ENCODE measurements at regions not wholly inside any gene's neighbourhood (a gene's known extent, or its start where the extent isn't known, plus 50 kb on each side); places are given as distances from the start of the nearest gene placed in this dataset.
"Not testable (repeated sequence)": the region's sequence is repeated elsewhere in the genome, so short reads cannot be mapped to it uniquely, and the experiment has no call there.

DNA sequence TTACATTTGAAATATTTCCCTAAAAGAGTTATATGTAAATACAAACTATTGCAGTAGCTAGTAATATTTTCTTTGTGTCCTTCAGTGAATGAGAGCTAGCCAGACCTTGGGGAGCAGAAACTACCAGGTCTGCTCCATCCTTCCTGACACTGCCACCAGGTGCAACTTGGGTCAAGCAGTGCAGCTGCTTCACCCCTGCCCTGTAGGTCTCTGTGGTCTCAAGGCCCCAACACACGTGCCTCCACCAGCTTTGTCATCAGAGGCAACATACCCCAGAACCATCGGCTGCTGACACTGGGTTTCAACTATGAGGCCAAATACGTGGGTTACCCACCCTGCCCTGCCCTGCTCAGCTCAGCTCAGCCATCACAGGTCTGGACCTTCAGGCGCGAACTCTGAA lies 181.6 kb downstream of the FCRL5 start:
- ATAC-seq = no peak
- TF ChIP-seq CSRNP3 (CRISPR knock-in tag; IDR thresholded peaks at IDR 0.05) (no peak), RARB (CRISPR knock-in tag; IDR thresholded peaks at IDR 0.05) (no peak), ZNF70 (CRISPR knock-in tag; IDR thresholded peaks at IDR 0.05) (no peak), ZFP3 (CRISPR knock-in tag; IDR thresholded peaks at IDR 0.05) (no peak), OSR1 (CRISPR knock-in tag; IDR thresholded peaks at IDR 0.05) (no peak), ZNF565 (CRISPR knock-in tag; conservative IDR thresholded peaks at IDR 0.05; ENCODE audit: low read depth) (no peak), ZFP30 (CRISPR knock-in tag; IDR thresholded peaks at IDR 0.05) (no peak), SNAI2 (CRISPR knock-in tag; IDR thresholded peaks at IDR 0.05) (no peak), ARNTL (CRISPR knock-in tag; IDR thresholded peaks at IDR 0.05; ENCODE audit: borderline replicate concordance, low read depth) (no peak), ZNF8 (CRISPR knock-in tag; IDR thresholded peaks at IDR 0.05) (no peak), GLIS3 (CRISPR knock-in tag; IDR thresholded peaks at IDR 0.05) (no peak), ZC3H10 (CRISPR knock-in tag; IDR thresholded peaks at IDR 0.05) (no peak), ESRRG (CRISPR knock-in tag; IDR thresholded peaks at IDR 0.05) (no peak), CSDC2 (CRISPR knock-in tag; IDR thresholded peaks at IDR 0.05) (no peak), PATZ1 (CRISPR knock-in tag; IDR thresholded peaks at IDR 0.05; ENCODE audit: borderline replicate concordance) (no peak), TCF4 (CRISPR knock-in tag; IDR thresholded peaks at IDR 0.05; ENCODE audit: borderline replicate concordance) (no peak), POU6F1 (CRISPR knock-in tag; IDR thresholded peaks at IDR 0.05; ENCODE audit: borderline replicate concordance, low read depth) (no peak), TOX (CRISPR knock-in tag; IDR thresholded peaks at IDR 0.05; ENCODE audit: borderline replicate concordance) (no peak)
- TF ChIP-seq, protein P1, sequence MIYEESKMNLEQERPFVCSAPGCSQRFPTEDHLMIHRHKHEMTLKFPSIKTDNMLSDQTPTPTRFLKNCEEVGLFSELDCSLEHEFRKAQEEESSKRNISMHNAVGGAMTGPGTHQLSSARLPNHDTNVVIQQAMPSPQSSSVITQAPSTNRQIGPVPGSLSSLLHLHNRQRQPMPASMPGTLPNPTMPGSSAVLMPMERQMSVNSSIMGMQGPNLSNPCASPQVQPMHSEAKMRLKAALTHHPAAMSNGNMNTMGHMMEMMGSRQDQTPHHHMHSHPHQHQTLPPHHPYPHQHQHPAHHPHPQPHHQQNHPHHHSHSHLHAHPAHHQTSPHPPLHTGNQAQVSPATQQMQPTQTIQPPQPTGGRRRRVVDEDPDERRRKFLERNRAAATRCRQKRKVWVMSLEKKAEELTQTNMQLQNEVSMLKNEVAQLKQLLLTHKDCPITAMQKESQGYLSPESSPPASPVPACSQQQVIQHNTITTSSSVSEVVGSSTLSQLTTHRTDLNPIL (CRISPR knock-in tag; IDR thresholded peaks at IDR 0.05; ENCODE audit: low read depth) = no peak

DNA sequence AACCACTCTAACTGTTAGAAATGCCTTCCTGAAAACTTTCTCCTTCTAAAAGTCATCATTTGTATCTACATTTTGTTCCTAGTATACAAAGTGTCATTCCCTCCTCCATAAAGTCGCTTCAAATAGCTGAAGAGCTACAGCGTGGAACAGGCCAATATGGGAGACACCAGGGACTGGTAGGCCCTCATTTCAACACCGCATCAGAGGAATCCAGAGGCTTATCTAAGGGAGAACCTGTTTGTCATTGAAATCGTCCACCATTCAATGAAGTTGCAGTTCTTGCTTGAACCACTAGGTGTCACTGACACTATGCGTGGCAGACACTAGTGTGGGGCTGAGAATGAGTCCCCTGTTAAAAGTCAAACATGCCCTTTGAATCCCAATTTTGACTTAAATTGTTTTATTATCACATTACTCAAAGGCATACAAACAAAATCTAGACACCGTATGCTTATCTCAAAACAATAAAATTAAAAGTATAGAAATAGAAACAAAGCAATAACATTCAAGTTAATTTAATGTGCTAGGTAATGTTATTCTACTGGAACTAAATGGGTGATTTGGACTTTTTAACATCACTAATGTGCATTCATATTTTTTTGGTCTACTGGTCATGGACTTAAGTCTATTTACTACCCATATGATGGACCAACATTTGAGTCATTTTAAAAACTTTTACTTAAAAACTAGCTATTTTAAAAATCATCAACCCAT lies 182.3 kb downstream of the FCRL5 start:
- TF ChIP-seq PATZ1 (CRISPR knock-in tag; IDR thresholded peaks at IDR 0.05; ENCODE audit: borderline replicate concordance) = no peak
- no peak for TF ChIP-seq CSDC2 (CRISPR knock-in tag; IDR thresholded peaks at IDR 0.05)
- TF ChIP-seq, protein P2, sequence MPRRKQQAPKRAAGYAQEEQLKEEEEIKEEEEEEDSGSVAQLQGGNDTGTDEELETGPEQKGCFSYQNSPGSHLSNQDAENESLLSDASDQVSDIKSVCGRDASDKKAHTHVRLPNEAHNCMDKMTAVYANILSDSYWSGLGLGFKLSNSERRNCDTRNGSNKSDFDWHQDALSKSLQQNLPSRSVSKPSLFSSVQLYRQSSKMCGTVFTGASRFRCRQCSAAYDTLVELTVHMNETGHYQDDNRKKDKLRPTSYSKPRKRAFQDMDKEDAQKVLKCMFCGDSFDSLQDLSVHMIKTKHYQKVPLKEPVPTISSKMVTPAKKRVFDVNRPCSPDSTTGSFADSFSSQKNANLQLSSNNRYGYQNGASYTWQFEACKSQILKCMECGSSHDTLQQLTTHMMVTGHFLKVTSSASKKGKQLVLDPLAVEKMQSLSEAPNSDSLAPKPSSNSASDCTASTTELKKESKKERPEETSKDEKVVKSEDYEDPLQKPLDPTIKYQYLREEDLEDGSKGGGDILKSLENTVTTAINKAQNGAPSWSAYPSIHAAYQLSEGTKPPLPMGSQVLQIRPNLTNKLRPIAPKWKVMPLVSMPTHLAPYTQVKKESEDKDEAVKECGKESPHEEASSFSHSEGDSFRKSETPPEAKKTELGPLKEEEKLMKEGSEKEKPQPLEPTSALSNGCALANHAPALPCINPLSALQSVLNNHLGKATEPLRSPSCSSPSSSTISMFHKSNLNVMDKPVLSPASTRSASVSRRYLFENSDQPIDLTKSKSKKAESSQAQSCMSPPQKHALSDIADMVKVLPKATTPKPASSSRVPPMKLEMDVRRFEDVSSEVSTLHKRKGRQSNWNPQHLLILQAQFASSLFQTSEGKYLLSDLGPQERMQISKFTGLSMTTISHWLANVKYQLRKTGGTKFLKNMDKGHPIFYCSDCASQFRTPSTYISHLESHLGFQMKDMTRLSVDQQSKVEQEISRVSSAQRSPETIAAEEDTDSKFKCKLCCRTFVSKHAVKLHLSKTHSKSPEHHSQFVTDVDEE (CRISPR knock-in tag; IDR thresholded peaks at IDR 0.05) = no peak
- TF ChIP-seq PPARA (CRISPR knock-in tag; IDR thresholded peaks at IDR 0.05; ENCODE audit: borderline replicate concordance) = no peak
- no peak for TF ChIP-seq BACH2 (CRISPR knock-in tag; IDR thresholded peaks at IDR 0.05; ENCODE audit: borderline replicate concordance)
- TF ChIP-seq ARNTL (CRISPR knock-in tag; IDR thresholded peaks at IDR 0.05; ENCODE audit: borderline replicate concordance, low read depth) = no peak
- TF ChIP-seq ZFP30 (CRISPR knock-in tag; IDR thresholded peaks at IDR 0.05) = no peak
- no peak for TF ChIP-seq ZNF8 (CRISPR knock-in tag; IDR thresholded peaks at IDR 0.05)
- no peak for TF ChIP-seq POU6F1 (CRISPR knock-in tag; IDR thresholded peaks at IDR 0.05; ENCODE audit: borderline replicate concordance, low read depth)
- TF ChIP-seq ZNF70 (CRISPR knock-in tag; IDR thresholded peaks at IDR 0.05) = no peak
- ATAC-seq = peak; percentile 95

GRCh38 chr1:157368941-157369340 lies 183.4 kb downstream of the FCRL5 start:
- not testable (repeated sequence) for ATAC-seq

All from SK-N-SH treated with all-trans-retinoic acid at 6 μM for 48 hours (cell line).